Erythroblast (primary cell): ENCODE measurements at regions not wholly inside any gene's neighbourhood (a gene's known extent, or its start where the extent isn't known, plus 50 kb on each side); places are given as distances from the start of the nearest gene placed in this dataset.

Source experiments
- DNase-seq, 2 experiments: peaks; one replicate each; lab custom pipeline; 2025; lab: John Stamatoyannopoulos, UW
- GATA1 ChIP-seq: IDR thresholded peaks from 2 replicates; pipeline ENCODE4 v1.6.1; 2011; ENCODE audit warnings: low read depth, mild to moderate bottlenecking, control low read depth, low read length, moderate library complexity
- POLR2A ChIP-seq: IDR thresholded peaks from 2 replicates; pipeline ENCODE4 v1.6.1; 2011; ENCODE audit warnings: mild to moderate bottlenecking, low read length

GRCh38 chr6:44500074-44500473 is 112.6 kb downstream of the CDC5L start:
- no peak for TF ChIP-seq POLR2A
- TF ChIP-seq GATA1 = no peak
- DNase-seq = no peak

- no peak for DNase-seq
- TF ChIP-seq POLR2A (no peak), GATA1 (no peak)
These were observed 116.0 kb downstream of the CDC5L start for GRCh38 chr6:44503471-44503870.

- no peak for DNase-seq
- TF ChIP-seq GATA1 (no peak), POLR2A (no peak)
These were observed 116.8 kb downstream of the CDC5L start for GRCh38 chr6:44504301-44504791.

GRCh38 chr6:44505751-44506150 is 118.2 kb downstream of the CDC5L start:
- TF ChIP-seq POLR2A (no peak), GATA1 (no peak)
- no peak for DNase-seq

GRCh38 chr6:44507014-44507413 is 119.5 kb downstream of the CDC5L start:
- TF ChIP-seq POLR2A (no peak), GATA1 (no peak)
- DNase-seq = no peak

- TF ChIP-seq GATA1 (no peak), POLR2A (no peak)
- DNase-seq = no peak
These were observed 121.1 kb downstream of the CDC5L start for GRCh38 chr6:44508646-44509045.

GRCh38 chr6:44511126-44511525 is 123.6 kb downstream of the CDC5L start:
- TF ChIP-seq GATA1 (no peak), POLR2A (no peak)
- DNase-seq = no peak

GRCh38 chr6:44512868-44513741 is 125.6 kb downstream of the CDC5L start:
- DNase-seq = no peak
- TF ChIP-seq GATA1 = no peak
- no peak for TF ChIP-seq POLR2A

GRCh38 chr6:44514085-44514484 is 126.6 kb downstream of the CDC5L start:
- no peak for TF ChIP-seq POLR2A
- no peak for TF ChIP-seq GATA1
- no peak for DNase-seq

GRCh38 chr6:44514576-44515193 is 127.2 kb downstream of the CDC5L start:
- no peak for TF ChIP-seq GATA1
- no peak for TF ChIP-seq POLR2A
- no peak for DNase-seq

GRCh38 chr6:44522871-44523270 is 135.4 kb downstream of the CDC5L start:
- no peak for DNase-seq
- no peak for TF ChIP-seq POLR2A
- no peak for TF ChIP-seq GATA1

GRCh38 chr6:44524476-44525227 is 137.1 kb downstream of the CDC5L start:
- TF ChIP-seq GATA1 = no peak
- TF ChIP-seq POLR2A = no peak
- DNase-seq = no peak

GRCh38 chr6:44525761-44526351 is 138.3 kb downstream of the CDC5L start:
- TF ChIP-seq POLR2A = no peak
- TF ChIP-seq GATA1 = no peak

More at GRCh38 chr6:44525761-44526351, 138.3 kb downstream of the CDC5L start:
- no peak for DNase-seq
